ENCODE measurements at regions not wholly inside any gene's neighbourhood (a gene's known extent, or its start where the extent isn't known, plus 50 kb on each side); places are given as distances from the start of the nearest gene placed in this dataset.
A peak's percentile ranks its signal among the peaks of the same experiment; 100 is the strongest.

DNA sequence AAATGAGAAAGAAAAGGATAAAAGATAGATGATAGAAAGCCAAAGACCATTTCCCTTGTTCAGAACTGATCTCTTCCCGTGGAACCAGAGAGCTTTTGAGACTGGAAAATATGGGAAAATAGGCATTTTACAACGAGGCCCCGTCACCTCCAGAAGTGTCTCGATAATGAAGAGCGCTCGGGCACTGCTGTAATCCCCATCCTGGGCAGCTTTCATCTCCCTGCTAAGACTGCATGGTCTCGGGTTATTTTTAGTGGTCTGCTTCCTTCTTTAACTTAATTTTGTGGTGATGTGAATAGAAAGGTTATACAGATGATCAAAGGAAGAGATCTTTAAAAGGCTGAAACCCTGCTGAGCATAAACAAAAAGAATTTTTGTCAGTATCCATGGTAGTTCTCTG lies 176.6 kb downstream of the METTL4 start:
- H3K36me3 ChIP-seq (ENCODE audit: control insufficient read depth in 4 of 4, insufficient read depth in 4 of 4, low read length in 3 of 4) = no peaks in the 10 kb centered on the region
- 88% methylated on average over 7 of the region's 7 CpGs for WGBS (ENCODE audit: insufficient coverage)
- H3K9me3 ChIP-seq (ENCODE audit: control extremely low read depth in 1 of 5, control insufficient read depth in 4 of 5, insufficient read depth in 2 of 5, low read depth in 1 of 5, low read length in 4 of 5) = no peaks in the 10 kb centered on the region
- H3K4me1 ChIP-seq (ENCODE audit: control extremely low read depth in 1 of 4, control insufficient read depth in 4 of 4, insufficient read depth in 4 of 4, low read length in 3 of 4) = no peaks in the 10 kb centered on the region
- H3K27me3 ChIP-seq (replicated peaks in 2 of 5; ENCODE audit: control insufficient read depth in 4 of 5, insufficient read depth in 5 of 5, low read length in 4 of 5) = peaks cover 0 to 4% (median 0%) of the 10 kb centered on the region in 5 experiments
- no peak overlapping the region for H3K4me3 ChIP-seq (ENCODE audit: control insufficient read depth in 1 of 7, extremely low read depth in 1 of 7, insufficient read depth in 4 of 7, low read depth in 2 of 7, low read length in 6 of 7)
- ChIA-PET POLR2A (no interaction called here), CTCF (no interaction called here)
- H3K27ac ChIP-seq (ENCODE audit: insufficient read depth in 1 of 2, low read depth in 1 of 2, low read length in 2 of 2, poor library complexity in 1 of 2, severe bottlenecking in 2 of 2) = no peak overlapping the region
- no peak for DNase-seq

DNA sequence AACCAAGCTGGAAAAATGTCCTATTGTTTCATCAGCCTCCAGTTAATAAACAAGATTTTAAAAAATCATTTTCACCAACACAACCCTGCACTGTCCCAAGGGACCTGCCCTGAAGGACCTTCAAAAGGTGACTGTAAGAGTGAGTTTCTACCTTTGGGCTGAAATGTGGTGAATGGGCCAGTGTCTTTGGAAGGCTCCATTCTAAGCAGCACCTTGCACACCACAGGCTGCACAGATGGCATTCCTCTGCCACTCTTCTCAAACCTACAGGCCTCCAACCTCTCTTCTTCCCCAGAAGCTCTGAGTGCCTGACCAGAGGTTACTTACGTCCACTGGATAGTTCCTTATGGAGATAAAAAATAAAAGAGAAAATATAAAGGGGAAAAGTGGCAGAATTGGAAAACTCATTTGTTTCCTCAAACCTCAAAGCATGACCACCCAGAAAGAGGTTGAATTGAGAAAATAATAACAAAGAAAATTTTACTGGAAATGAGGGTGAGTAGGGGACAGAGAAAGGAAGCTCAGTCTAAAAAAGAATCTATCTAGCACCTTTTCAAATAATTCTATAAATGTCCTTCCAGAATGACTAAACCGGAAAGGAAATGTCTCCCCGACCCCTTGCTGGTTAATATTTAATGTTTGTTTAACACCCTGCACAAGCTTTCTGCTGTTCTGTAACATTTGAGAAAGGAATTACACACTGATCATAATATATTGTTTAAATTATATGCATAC lies 175.7 kb downstream of the METTL4 start:
- ChIA-PET CTCF (no interaction called here), POLR2A (no interaction called here)
- Histone ChIP-seq H3K27ac (ENCODE audit: insufficient read depth in 1 of 2, low read depth in 1 of 2, low read length in 2 of 2, poor library complexity in 1 of 2, severe bottlenecking in 2 of 2) (no peak overlapping the region), H3K9me3 (ENCODE audit: control extremely low read depth in 1 of 5, control insufficient read depth in 4 of 5, insufficient read depth in 2 of 5, low read depth in 1 of 5, low read length in 4 of 5) (no peaks in the 10 kb centered on the region), H3K4me1 (ENCODE audit: control extremely low read depth in 1 of 4, control insufficient read depth in 4 of 4, insufficient read depth in 4 of 4, low read length in 3 of 4) (no peaks in the 10 kb centered on the region), H3K27me3 (replicated peaks in 2 of 5; ENCODE audit: control insufficient read depth in 4 of 5, insufficient read depth in 5 of 5, low read length in 4 of 5) (peaks cover 0 to 4% (median 0%) of the 10 kb centered on the region in 5 experiments), H3K36me3 (ENCODE audit: control insufficient read depth in 4 of 4, insufficient read depth in 4 of 4, low read length in 3 of 4) (no peaks in the 10 kb centered on the region), H3K4me3 (ENCODE audit: control insufficient read depth in 1 of 7, extremely low read depth in 1 of 7, insufficient read depth in 4 of 7, low read depth in 2 of 7, low read length in 6 of 7) (no peak overlapping the region)
- WGBS (ENCODE audit: insufficient coverage) = 100% methylated on average over 1 of the region's 3 CpGs
- DNase-seq = no peak

DNA sequence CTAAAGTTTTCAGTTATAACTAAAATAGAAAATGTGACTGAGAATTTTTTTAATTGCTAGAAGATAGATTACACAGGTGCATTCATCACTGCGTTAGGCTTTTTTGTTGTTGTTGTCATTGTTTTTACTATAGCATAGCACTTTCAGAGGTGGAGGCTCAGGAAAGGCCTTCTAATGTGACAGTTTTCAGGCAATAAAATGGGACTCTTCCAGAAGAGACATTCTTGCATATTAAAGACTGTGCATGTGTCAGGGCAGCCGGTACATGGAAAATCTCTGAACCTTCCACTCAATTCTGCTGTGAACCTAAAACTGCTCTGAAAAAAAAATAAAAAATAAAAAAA lies 175.2 kb downstream of the METTL4 start:
- no peaks in the 10 kb centered on the region for H3K4me1 ChIP-seq (ENCODE audit: control extremely low read depth in 1 of 4, control insufficient read depth in 4 of 4, insufficient read depth in 4 of 4, low read length in 3 of 4)
- POLR2A ChIA-PET = no interaction called here
- peaks cover 0 to 4% (median 0%) of the 10 kb centered on the region in 5 experiments for H3K27me3 ChIP-seq (replicated peaks in 2 of 5; ENCODE audit: control insufficient read depth in 4 of 5, insufficient read depth in 5 of 5, low read length in 4 of 5)
- CTCF ChIA-PET = no interaction called here
- no peaks in the 10 kb centered on the region for H3K9me3 ChIP-seq (ENCODE audit: control extremely low read depth in 1 of 5, control insufficient read depth in 4 of 5, insufficient read depth in 2 of 5, low read depth in 1 of 5, low read length in 4 of 5)
- H3K27ac ChIP-seq (ENCODE audit: insufficient read depth in 1 of 2, low read depth in 1 of 2, low read length in 2 of 2, poor library complexity in 1 of 2, severe bottlenecking in 2 of 2) = no peak overlapping the region
- no peaks in the 10 kb centered on the region for H3K36me3 ChIP-seq (ENCODE audit: control insufficient read depth in 4 of 4, insufficient read depth in 4 of 4, low read length in 3 of 4)
- no peak overlapping the region for H3K4me3 ChIP-seq (ENCODE audit: control insufficient read depth in 1 of 7, extremely low read depth in 1 of 7, insufficient read depth in 4 of 7, low read depth in 2 of 7, low read length in 6 of 7)
- WGBS (ENCODE audit: insufficient coverage) = no CpG with 5 or more reads among the region's 2 CpGs
- no peak for DNase-seq

DNA sequence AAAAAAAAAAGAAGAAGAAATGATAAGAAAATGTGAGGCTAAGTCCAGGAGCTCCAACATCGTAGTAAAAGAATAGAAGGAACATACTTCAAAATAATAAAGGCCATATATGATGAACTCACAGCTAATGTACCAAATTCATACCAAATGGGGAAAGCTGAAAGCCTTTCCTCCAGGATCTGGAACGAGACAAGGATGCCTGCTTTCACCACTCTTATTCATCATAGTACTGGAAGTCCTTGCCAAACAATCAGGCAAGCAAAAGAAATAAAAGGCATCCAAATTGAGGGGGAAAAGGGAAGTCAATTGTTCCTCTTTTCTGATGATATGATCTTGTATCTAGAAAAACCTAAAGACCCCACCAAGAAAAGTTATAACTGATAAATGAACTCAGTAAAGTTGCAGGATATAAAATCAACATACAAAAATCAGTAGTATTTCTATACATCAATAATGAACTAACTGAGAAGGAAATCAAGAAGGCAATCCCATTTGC lies 170.6 kb downstream of the METTL4 start:
- WGBS (ENCODE audit: insufficient coverage) = no CpG with 5 or more reads among the region's 2 CpGs
- CTCF ChIA-PET = no interaction called here
- peaks cover 0 to 2% (median 0%) of the 10 kb centered on the region in 5 experiments for H3K27me3 ChIP-seq (replicated peaks in 2 of 5; ENCODE audit: control insufficient read depth in 4 of 5, insufficient read depth in 5 of 5, low read length in 4 of 5)
- peak in 1 of 3 donors; percentile 19 for DNase-seq
- POLR2A ChIA-PET = interaction anchor here (0.6 kb wide), 1 partner anchor 10 kb away, joined by 4 read pairs; no protein-coding TSS in a partner anchor
- no peak overlapping the region for H3K27ac ChIP-seq (ENCODE audit: insufficient read depth in 1 of 2, low read depth in 1 of 2, low read length in 2 of 2, poor library complexity in 1 of 2, severe bottlenecking in 2 of 2)
- H3K4me1 ChIP-seq (ENCODE audit: control extremely low read depth in 1 of 4, control insufficient read depth in 4 of 4, insufficient read depth in 4 of 4, low read length in 3 of 4) = no peaks in the 10 kb centered on the region
- no peaks in the 10 kb centered on the region for H3K36me3 ChIP-seq (ENCODE audit: control insufficient read depth in 4 of 4, insufficient read depth in 4 of 4, low read length in 3 of 4)
- H3K4me3 ChIP-seq (ENCODE audit: control insufficient read depth in 1 of 7, extremely low read depth in 1 of 7, insufficient read depth in 4 of 7, low read depth in 2 of 7, low read length in 6 of 7) = no peak overlapping the region
- no peaks in the 10 kb centered on the region for H3K9me3 ChIP-seq (ENCODE audit: control extremely low read depth in 1 of 5, control insufficient read depth in 4 of 5, insufficient read depth in 2 of 5, low read depth in 1 of 5, low read length in 4 of 5)

DNA sequence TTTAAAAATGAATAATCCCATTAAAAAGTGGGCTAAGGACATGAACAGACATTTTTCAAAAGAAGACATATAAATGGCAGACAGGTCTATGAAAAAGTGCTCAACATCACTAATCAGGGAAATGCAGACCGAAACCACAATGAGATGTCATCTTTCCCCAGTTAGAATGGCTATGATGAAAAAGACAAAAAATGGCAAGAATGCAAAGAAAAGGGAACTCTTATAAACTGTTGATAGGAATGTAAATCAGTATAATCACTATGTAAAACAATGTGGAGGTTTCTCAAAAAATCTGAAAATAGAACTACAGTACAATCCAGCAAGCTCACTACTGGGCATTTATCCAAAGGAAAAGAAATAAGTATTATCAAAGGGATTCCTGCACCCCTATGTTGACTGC lies 169.2 kb downstream of the METTL4 start:
- WGBS (ENCODE audit: insufficient coverage) = no CpG with 5 or more reads among the region's 1 CpG
- H3K27me3 ChIP-seq (replicated peaks in 2 of 5; ENCODE audit: control insufficient read depth in 4 of 5, insufficient read depth in 5 of 5, low read length in 4 of 5) = no peaks in the 10 kb centered on the region
- H3K4me3 ChIP-seq (ENCODE audit: control insufficient read depth in 1 of 7, extremely low read depth in 1 of 7, insufficient read depth in 4 of 7, low read depth in 2 of 7, low read length in 6 of 7) = no peak overlapping the region
- H3K27ac ChIP-seq (ENCODE audit: insufficient read depth in 1 of 2, low read depth in 1 of 2, low read length in 2 of 2, poor library complexity in 1 of 2, severe bottlenecking in 2 of 2) = no peak overlapping the region
- no peaks in the 10 kb centered on the region for H3K9me3 ChIP-seq (ENCODE audit: control extremely low read depth in 1 of 5, control insufficient read depth in 4 of 5, insufficient read depth in 2 of 5, low read depth in 1 of 5, low read length in 4 of 5)
- no peaks in the 10 kb centered on the region for H3K36me3 ChIP-seq (ENCODE audit: control insufficient read depth in 4 of 4, insufficient read depth in 4 of 4, low read length in 3 of 4)
- DNase-seq = peak in 1 of 3 donors; percentile 15
- ChIA-PET CTCF (no interaction called here), POLR2A (no interaction called here)
- no peaks in the 10 kb centered on the region for H3K4me1 ChIP-seq (ENCODE audit: control extremely low read depth in 1 of 4, control insufficient read depth in 4 of 4, insufficient read depth in 4 of 4, low read length in 3 of 4)

DNA sequence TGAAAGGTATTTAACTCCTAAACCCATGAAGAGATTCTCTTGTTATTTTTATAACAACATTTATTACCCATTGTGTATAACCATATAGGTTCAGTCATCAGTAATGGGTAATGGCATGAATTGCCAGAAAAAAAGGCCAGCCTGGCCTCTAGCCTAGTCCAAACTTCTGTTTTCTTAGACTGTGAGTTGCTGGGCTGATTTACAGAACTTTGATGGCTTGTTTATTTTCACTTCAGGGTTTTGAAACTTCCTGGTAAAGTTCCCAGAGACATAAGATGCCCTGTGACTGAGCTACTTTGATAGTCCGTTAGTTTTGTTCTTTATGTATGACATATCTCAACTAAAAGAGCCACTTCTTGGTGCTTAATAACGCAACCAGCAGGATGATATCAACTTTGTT lies 164.8 kb downstream of the METTL4 start:
- DNase-seq = no peak

DNA sequence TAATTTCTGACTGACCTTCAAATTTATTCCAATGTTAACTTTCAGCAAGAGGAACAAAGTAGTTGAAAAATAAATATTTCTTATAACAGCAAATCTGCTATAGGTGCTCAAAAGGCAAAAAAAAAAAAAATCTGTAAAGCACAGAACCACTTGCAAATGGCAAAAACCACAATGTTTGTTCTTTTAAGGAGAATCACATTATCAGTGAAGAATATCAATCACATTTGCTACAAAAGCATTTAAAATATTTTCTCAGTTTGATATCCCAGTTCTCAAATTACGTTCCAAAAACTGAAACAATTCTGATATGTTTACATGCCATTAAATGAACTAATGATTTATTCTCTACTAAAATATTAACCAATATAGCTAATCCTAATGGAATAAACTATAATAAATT lies 163.3 kb downstream of the METTL4 start:
- DNase-seq = no peak
- WGBS (ENCODE audit: insufficient coverage) = no CpG with 5 or more reads among the region's 1 CpG
- no peaks in the 10 kb centered on the region for H3K4me1 ChIP-seq (ENCODE audit: control extremely low read depth in 1 of 4, control insufficient read depth in 4 of 4, insufficient read depth in 4 of 4, low read length in 3 of 4)
- POLR2A ChIA-PET = no interaction called here
- no peaks in the 10 kb centered on the region for H3K36me3 ChIP-seq (ENCODE audit: control insufficient read depth in 4 of 4, insufficient read depth in 4 of 4, low read length in 3 of 4)
- CTCF ChIA-PET = no interaction called here
- H3K9me3 ChIP-seq (ENCODE audit: control extremely low read depth in 1 of 5, control insufficient read depth in 4 of 5, insufficient read depth in 2 of 5, low read depth in 1 of 5, low read length in 4 of 5) = no peaks in the 10 kb centered on the region
- H3K27ac ChIP-seq (ENCODE audit: insufficient read depth in 1 of 2, low read depth in 1 of 2, low read length in 2 of 2, poor library complexity in 1 of 2, severe bottlenecking in 2 of 2) = no peak overlapping the region
- no peaks in the 10 kb centered on the region for H3K27me3 ChIP-seq (replicated peaks in 2 of 5; ENCODE audit: control insufficient read depth in 4 of 5, insufficient read depth in 5 of 5, low read length in 4 of 5)
- no peak overlapping the region for H3K4me3 ChIP-seq (ENCODE audit: control insufficient read depth in 1 of 7, extremely low read depth in 1 of 7, insufficient read depth in 4 of 7, low read depth in 2 of 7, low read length in 6 of 7)

More for the DNA sequence above, 164.8 kb downstream of the METTL4 start:
- Histone ChIP-seq H3K4me3 (ENCODE audit: control insufficient read depth in 1 of 7, extremely low read depth in 1 of 7, insufficient read depth in 4 of 7, low read depth in 2 of 7, low read length in 6 of 7) (no peak overlapping the region), H3K4me1 (ENCODE audit: control extremely low read depth in 1 of 4, control insufficient read depth in 4 of 4, insufficient read depth in 4 of 4, low read length in 3 of 4) (no peaks in the 10 kb centered on the region), H3K27me3 (replicated peaks in 2 of 5; ENCODE audit: control insufficient read depth in 4 of 5, insufficient read depth in 5 of 5, low read length in 4 of 5) (no peaks in the 10 kb centered on the region), H3K36me3 (ENCODE audit: control insufficient read depth in 4 of 4, insufficient read depth in 4 of 4, low read length in 3 of 4) (no peaks in the 10 kb centered on the region), H3K9me3 (ENCODE audit: control extremely low read depth in 1 of 5, control insufficient read depth in 4 of 5, insufficient read depth in 2 of 5, low read depth in 1 of 5, low read length in 4 of 5) (no peaks in the 10 kb centered on the region), H3K27ac (ENCODE audit: insufficient read depth in 1 of 2, low read depth in 1 of 2, low read length in 2 of 2, poor library complexity in 1 of 2, severe bottlenecking in 2 of 2) (no peak overlapping the region)
- CTCF ChIA-PET = no interaction called here
- POLR2A ChIA-PET = no interaction called here
- WGBS (ENCODE audit: insufficient coverage) = no CpG with 5 or more reads among the region's 2 CpGs
